DND-41 (cell line): ENCODE measurements at regions not wholly inside any gene's neighbourhood (a gene's known extent, or its start where the extent isn't known, plus 50 kb on each side); places are given as distances from the start of the nearest gene placed in this dataset.

Source experiments
- EZH2 ChIP-seq: IDR thresholded peaks from 3 replicates; pipeline ENCODE4 v1.6.1; 2012; ENCODE audit warnings: borderline replicate concordance, low read depth, mild to moderate bottlenecking, moderate library complexity, low read length, inconsistent platforms; ENCODE audit not compliant: severe bottlenecking
- TF ChIP-seq, protein P1 (sequence below): IDR thresholded peaks from 2 replicates; pipeline ENCODE4 v1.5.1; 2012; ENCODE audit warnings: borderline replicate concordance, low read length, moderate library complexity, mild to moderate bottlenecking; ENCODE audit not compliant: poor library complexity, severe bottlenecking; ENCODE audit errors: extremely low read depth

DNA sequence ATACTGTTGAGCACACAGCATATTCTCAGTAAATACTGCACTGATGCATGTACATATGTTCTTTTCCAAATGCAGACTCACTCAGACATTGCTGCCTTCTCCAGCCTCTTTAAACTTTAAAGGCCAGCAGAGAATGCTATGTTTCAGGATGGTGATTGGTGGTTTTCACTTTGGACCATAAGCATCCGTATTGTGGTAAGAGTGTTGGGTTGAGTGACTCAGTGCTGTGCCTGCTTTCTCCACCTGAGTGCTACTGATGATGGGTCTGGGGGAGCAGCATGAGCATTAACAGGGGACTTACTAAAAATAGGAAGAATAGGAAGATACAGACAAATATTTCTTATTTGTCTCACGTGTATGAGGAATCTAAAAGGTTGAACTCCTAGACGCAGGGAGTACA is 56.3 kb upstream of the ZNF92 start:
- TF ChIP-seq EZH2: no peak
- TF ChIP-seq, protein P1, sequence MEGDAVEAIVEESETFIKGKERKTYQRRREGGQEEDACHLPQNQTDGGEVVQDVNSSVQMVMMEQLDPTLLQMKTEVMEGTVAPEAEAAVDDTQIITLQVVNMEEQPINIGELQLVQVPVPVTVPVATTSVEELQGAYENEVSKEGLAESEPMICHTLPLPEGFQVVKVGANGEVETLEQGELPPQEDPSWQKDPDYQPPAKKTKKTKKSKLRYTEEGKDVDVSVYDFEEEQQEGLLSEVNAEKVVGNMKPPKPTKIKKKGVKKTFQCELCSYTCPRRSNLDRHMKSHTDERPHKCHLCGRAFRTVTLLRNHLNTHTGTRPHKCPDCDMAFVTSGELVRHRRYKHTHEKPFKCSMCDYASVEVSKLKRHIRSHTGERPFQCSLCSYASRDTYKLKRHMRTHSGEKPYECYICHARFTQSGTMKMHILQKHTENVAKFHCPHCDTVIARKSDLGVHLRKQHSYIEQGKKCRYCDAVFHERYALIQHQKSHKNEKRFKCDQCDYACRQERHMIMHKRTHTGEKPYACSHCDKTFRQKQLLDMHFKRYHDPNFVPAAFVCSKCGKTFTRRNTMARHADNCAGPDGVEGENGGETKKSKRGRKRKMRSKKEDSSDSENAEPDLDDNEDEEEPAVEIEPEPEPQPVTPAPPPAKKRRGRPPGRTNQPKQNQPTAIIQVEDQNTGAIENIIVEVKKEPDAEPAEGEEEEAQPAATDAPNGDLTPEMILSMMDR: no peak
